22Rv1 (cell line): ENCODE measurements at regions not wholly inside any gene's neighbourhood (a gene's known extent, or its start where the extent isn't known, plus 50 kb on each side); places are given as distances from the start of the nearest gene placed in this dataset.

ENCODE experiments used
- H3K27ac ChIP-seq: fragments of 450-650 bp; 2 replicates; pipeline ENCODE4 v1.5.1; 2017
- CTCF ChIP-seq: fragments of 450-650 bp; IDR thresholded peaks from 2 replicates; pipeline ENCODE4 v1.5.1; 2017; ENCODE audit warnings: mild to moderate bottlenecking
- ZFX ChIP-seq: fragments of 450-650 bp; IDR thresholded peaks from 2 replicates; pipeline ENCODE4 v1.6.1; 2017; ENCODE audit warnings: antibody characterized with exemption, borderline replicate concordance

- TF ChIP-seq ZFX: no peak
- TF ChIP-seq CTCF: no peak
- no peak overlapping the region for H3K27ac ChIP-seq
Observed at GRCh38 chr4:45064741-45065140, 338.4 kb upstream of the GNPDA2 start.

- TF ChIP-seq ZFX (no peak), CTCF (no peak)
- no peak overlapping the region for H3K27ac ChIP-seq
Observed at GRCh38 chr4:45063696-45064095, 337.3 kb upstream of the GNPDA2 start.

- TF ChIP-seq ZFX (no peak), CTCF (no peak)
- H3K27ac ChIP-seq: no peak overlapping the region
Observed at GRCh38 chr4:45062935-45063545, 336.7 kb upstream of the GNPDA2 start.

- H3K27ac ChIP-seq: no peak overlapping the region
- TF ChIP-seq CTCF (no peak), ZFX (no peak)
Observed at GRCh38 chr4:45043911-45044310, 317.6 kb upstream of the GNPDA2 start.

- TF ChIP-seq CTCF: no peak
- no peak overlapping the region for H3K27ac ChIP-seq
Observed at GRCh38 chr4:45036677-45037076, 310.3 kb upstream of the GNPDA2 start.

- TF ChIP-seq ZFX (no peak), CTCF (no peak)
- H3K27ac ChIP-seq: no peak overlapping the region
Observed at GRCh38 chr4:45033676-45034419, 307.5 kb upstream of the GNPDA2 start.

GRCh38 chr4:45030059-45030458 is 303.7 kb upstream of the GNPDA2 start:
- H3K27ac ChIP-seq: peak overlapping the region; percentile 63
- TF ChIP-seq CTCF: no peak
- no peak for TF ChIP-seq ZFX
